OCI-LY7 (cell line): ENCODE measurements at regions not wholly inside any gene's neighbourhood (a gene's known extent, or its start where the extent isn't known, plus 50 kb on each side); places are given as distances from the start of the nearest gene placed in this dataset.

ENCODE experiments used
- EZH2phosphoT487 ChIP-seq: fragments of 200-600 bp; sonication (generic); IDR thresholded peaks from 2 replicates; pipeline ENCODE4 v1.6.1; 2018; ENCODE audit warnings: low read depth, borderline replicate concordance, mild to moderate bottlenecking, mixed run types, antibody characterized with exemption, low read length, moderate library complexity, mixed read lengths
- TF ChIP-seq, protein P1 (sequence below): fragments of 200-600 bp; sonication (generic); conservative IDR thresholded peaks from 2 replicates; pipeline ENCODE4 v1.5.1; 2014; ENCODE audit warnings: mild to moderate bottlenecking, antibody characterized with exemption, low read length, moderate library complexity, mixed read lengths

DNA sequence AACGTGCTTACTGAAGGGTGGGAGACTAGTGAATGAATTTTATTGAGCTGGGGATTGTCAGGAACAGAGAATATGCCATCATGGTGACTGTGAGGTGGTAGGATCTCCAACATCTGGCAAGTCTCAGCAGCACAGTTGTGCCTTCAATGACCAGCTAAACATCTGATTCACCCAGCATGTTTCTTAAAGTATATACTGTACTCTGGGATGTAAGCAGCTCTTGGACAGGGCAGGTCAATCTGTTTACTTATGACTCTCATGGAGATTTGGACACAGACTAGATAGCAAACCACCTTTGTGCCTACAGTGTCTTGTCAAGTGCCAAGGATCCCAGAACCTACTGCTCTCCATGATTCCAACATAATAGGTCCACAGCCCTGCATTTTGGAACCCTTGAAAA, 801.0 kb upstream of the CITED2 start:
- TF ChIP-seq, protein P1, sequence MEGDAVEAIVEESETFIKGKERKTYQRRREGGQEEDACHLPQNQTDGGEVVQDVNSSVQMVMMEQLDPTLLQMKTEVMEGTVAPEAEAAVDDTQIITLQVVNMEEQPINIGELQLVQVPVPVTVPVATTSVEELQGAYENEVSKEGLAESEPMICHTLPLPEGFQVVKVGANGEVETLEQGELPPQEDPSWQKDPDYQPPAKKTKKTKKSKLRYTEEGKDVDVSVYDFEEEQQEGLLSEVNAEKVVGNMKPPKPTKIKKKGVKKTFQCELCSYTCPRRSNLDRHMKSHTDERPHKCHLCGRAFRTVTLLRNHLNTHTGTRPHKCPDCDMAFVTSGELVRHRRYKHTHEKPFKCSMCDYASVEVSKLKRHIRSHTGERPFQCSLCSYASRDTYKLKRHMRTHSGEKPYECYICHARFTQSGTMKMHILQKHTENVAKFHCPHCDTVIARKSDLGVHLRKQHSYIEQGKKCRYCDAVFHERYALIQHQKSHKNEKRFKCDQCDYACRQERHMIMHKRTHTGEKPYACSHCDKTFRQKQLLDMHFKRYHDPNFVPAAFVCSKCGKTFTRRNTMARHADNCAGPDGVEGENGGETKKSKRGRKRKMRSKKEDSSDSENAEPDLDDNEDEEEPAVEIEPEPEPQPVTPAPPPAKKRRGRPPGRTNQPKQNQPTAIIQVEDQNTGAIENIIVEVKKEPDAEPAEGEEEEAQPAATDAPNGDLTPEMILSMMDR, result no peak
- no peak for TF ChIP-seq EZH2phosphoT487
